GM23338 (cell line): ENCODE measurements at regions not wholly inside any gene's neighbourhood (a gene's known extent, or its start where the extent isn't known, plus 50 kb on each side); places are given as distances from the start of the nearest gene placed in this dataset.

Experiments used
- ATAC-seq: fragments of 200-7000 bp; cut with Tn5 transposase; 3 replicates; pipeline ENCODE4 v1.9.1; 2020
- DNase-seq: peaks from one replicate; pipeline ENCODE4 v3.0.0-alpha.2; 2015; ENCODE audit warnings: low spot score
- H2AFZ ChIP-seq: fragments of 200-600 bp; sonication (generic); 2 replicates; pipeline ENCODE4 v1.8.0; 2016; ENCODE audit warnings: antibody characterized with exemption, mild to moderate bottlenecking, moderate library complexity
- H3F3A ChIP-seq: fragments of 200-600 bp; sonication (generic); replicated peaks from 2 replicates; pipeline ENCODE4 v1.8.0; 2017; ENCODE audit warnings: antibody characterized with exemption, mixed run types, low read depth
- H3K27ac ChIP-seq: fragments of 200-600 bp; sonication (generic); 2 replicates; pipeline ENCODE4 v1.6.1; 2016; ENCODE audit warnings: low read depth
- H3K27me3 ChIP-seq: fragments of 200-600 bp; sonication (generic); 2 replicates; pipeline ENCODE4 v1.8.0; 2016; ENCODE audit warnings: mild to moderate bottlenecking, mixed run types, moderate library complexity; ENCODE audit not compliant: insufficient read depth
- H3K36me3 ChIP-seq: fragments of 200-600 bp; sonication (generic); 2 replicates; pipeline ENCODE4 v1.8.0; 2016; ENCODE audit warnings: mild to moderate bottlenecking; ENCODE audit not compliant: insufficient read depth
- H3K4me1 ChIP-seq: fragments of 200-600 bp; sonication (generic); 2 replicates; pipeline ENCODE4 v1.8.0; 2016; ENCODE audit warnings: mild to moderate bottlenecking, moderate library complexity; ENCODE audit not compliant: insufficient read depth
- H3K4me2 ChIP-seq: fragments of 200-600 bp; sonication (generic); 2 replicates; pipeline ENCODE4 v1.7.1; 2017; ENCODE audit warnings: mixed run types
- H3K4me3 ChIP-seq: fragments of 200-600 bp; sonication (generic); 2 replicates; pipeline ENCODE4 v1.6.1; 2016; ENCODE audit warnings: mixed run types
- H3K79me2 ChIP-seq: fragments of 200-600 bp; sonication (generic); replicated peaks from 2 replicates; pipeline ENCODE4 v1.8.0; 2017; ENCODE audit warnings: mild to moderate bottlenecking; ENCODE audit not compliant: insufficient read depth
- H3K9me2 ChIP-seq: fragments of 200-600 bp; sonication (generic); 2 replicates; pipeline ENCODE4 v1.8.0; 2017; ENCODE audit not compliant: insufficient read depth
- H4K20me1 ChIP-seq: fragments of 200-600 bp; sonication (generic); replicated peaks from 2 replicates; pipeline ENCODE4 v1.8.0; 2017; ENCODE audit warnings: mild to moderate bottlenecking; ENCODE audit not compliant: insufficient read depth
- H3K27ac Mint-ChIP-seq: 2 replicates; pipeline ENCODE4 v1.8.0; 2020; ENCODE audit warnings: inconsistent platforms, mild to moderate bottlenecking, moderate library complexity, mixed read lengths
- H3K27me3 Mint-ChIP-seq: 3 replicates; pipeline ENCODE4 v1.8.0; 2022; ENCODE audit warnings: low read depth, mild to moderate bottlenecking, moderate library complexity, mixed read lengths, inconsistent platforms; ENCODE audit not compliant: insufficient read depth, poor library complexity
- H3K36me3 Mint-ChIP-seq: 3 replicates; pipeline ENCODE4 v1.8.0; 2021; ENCODE audit warnings: low read depth, mild to moderate bottlenecking, inconsistent platforms, moderate library complexity, mixed read lengths
- H3K4me1 Mint-ChIP-seq: 3 replicates; pipeline ENCODE4 v1.8.0; 2020; ENCODE audit warnings: mild to moderate bottlenecking, inconsistent platforms, mixed read lengths
- H3K4me3 Mint-ChIP-seq: 3 replicates; pipeline ENCODE4 v1.8.0; 2021; ENCODE audit warnings: moderate library complexity, mild to moderate bottlenecking, inconsistent platforms, mixed read lengths
- H3K9me3 Mint-ChIP-seq: 3 replicates; pipeline ENCODE4 v1.8.0; 2020; ENCODE audit warnings: moderate library complexity, mild to moderate bottlenecking, inconsistent platforms, mixed read lengths
- EZH2 ChIP-seq: fragments of 200-600 bp; sonication (generic); IDR thresholded peaks from one replicate; pipeline ENCODE4 v1.8.0; 2017; ENCODE audit warnings: antibody characterized with exemption, mild to moderate bottlenecking, low read depth; ENCODE audit not compliant: unreplicated experiment
- EZH2phosphoT487 ChIP-seq: fragments of 200-600 bp; sonication (generic); IDR thresholded peaks from one replicate; pipeline ENCODE4 v1.8.1; 2018; ENCODE audit warnings: antibody characterized with exemption; ENCODE audit not compliant: unreplicated experiment
- JUNB ChIP-seq: IDR thresholded peaks from one replicate; pipeline ENCODE4 v1.6.1; 2016; ENCODE audit warnings: antibody characterized with exemption; ENCODE audit not compliant: unreplicated experiment
- NANOG ChIP-seq: IDR thresholded peaks from 2 replicates; pipeline ENCODE4 v1.6.1; 2016; ENCODE audit warnings: antibody characterized with exemption, borderline replicate concordance
- REST ChIP-seq: IDR thresholded peaks from one replicate; pipeline ENCODE4 v1.6.1; 2018; ENCODE audit warnings: antibody characterized with exemption; ENCODE audit not compliant: unreplicated experiment
- STAT1 ChIP-seq: IDR thresholded peaks from one replicate; pipeline ENCODE4 v1.6.1; 2016; ENCODE audit warnings: antibody characterized with exemption; ENCODE audit not compliant: unreplicated experiment
- TF ChIP-seq, protein P1 (sequence below), 2 experiments: fragments of 200-600 bp in 1 of 2; sonication (generic) in 1 of 2; conservative IDR thresholded peaks; 2 replicates each; pipeline versions ENCODE4 v1.5.1 to v1.6.1; 2016 to 2017; ENCODE audit warnings: antibody characterized with exemption in 2 of 2, low read depth in 2 of 2, mild to moderate bottlenecking in 2 of 2, moderate library complexity in 1 of 2

DNA sequence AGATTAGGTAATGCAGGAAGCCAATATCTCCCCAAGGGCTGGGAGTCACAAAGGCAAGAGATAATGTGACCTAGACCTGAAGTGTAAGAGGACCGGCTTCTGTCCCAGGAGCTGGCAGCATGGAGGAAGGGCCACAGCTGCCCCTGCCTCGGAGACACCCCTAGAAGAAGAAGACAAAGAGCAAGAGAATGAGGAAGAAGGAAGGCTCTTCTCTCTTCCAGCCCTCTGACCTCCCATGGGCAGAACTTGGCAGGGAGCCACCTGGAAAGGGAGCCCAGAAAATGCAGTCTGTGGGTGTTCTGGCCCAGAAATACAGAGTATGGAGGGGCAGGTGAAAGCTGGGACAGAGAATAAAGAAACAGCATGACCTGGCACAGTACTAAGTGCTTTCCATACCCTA is 151.0 kb downstream of the C5orf15 start (continued):
- TF ChIP-seq REST (no peak), JUNB (no peak), EZH2 (no peak), STAT1 (no peak)
- TF ChIP-seq, protein P1, sequence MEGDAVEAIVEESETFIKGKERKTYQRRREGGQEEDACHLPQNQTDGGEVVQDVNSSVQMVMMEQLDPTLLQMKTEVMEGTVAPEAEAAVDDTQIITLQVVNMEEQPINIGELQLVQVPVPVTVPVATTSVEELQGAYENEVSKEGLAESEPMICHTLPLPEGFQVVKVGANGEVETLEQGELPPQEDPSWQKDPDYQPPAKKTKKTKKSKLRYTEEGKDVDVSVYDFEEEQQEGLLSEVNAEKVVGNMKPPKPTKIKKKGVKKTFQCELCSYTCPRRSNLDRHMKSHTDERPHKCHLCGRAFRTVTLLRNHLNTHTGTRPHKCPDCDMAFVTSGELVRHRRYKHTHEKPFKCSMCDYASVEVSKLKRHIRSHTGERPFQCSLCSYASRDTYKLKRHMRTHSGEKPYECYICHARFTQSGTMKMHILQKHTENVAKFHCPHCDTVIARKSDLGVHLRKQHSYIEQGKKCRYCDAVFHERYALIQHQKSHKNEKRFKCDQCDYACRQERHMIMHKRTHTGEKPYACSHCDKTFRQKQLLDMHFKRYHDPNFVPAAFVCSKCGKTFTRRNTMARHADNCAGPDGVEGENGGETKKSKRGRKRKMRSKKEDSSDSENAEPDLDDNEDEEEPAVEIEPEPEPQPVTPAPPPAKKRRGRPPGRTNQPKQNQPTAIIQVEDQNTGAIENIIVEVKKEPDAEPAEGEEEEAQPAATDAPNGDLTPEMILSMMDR (conservative IDR thresholded peaks at IDR 0.05; ENCODE audit: low read depth in 2 of 2), result no peak

DNA sequence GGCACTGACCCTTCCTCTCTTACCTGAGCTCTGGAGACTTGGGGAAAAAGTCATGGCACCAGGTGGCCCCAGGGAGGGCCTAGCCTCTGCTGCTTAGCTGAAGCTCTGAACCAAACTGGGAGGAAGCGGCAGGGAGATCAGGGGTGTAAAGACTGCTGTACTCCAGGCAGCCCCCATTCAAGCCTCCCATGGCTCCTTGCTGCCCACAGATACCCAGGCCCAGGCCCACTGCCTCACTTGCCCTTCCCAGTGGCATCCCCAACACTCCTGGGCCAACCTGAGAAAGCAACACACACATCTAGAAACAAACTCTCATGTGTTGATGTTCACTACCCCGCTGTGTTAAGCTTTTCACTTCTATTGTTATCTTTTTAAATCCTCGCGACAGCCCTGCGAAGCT is 151.6 kb downstream of the C5orf15 start:
- no peaks in the 10 kb centered on the region for H3K27me3 ChIP-seq
- no peaks in the 10 kb centered on the region for H3K79me2 ChIP-seq
- Mint-ChIP-seq H3K9me3 (no peaks in the 10 kb centered on the region), H3K27ac (no peak overlapping the region), H3K27me3 (peaks cover 2% of the 10 kb centered on the region), H3K4me1 (peaks cover 2% of the 10 kb centered on the region; the same call in 2 of the 3 replicates), H3K4me3 (no peak overlapping the region), H3K36me3 (no peaks in the 10 kb centered on the region)
- ATAC-seq (no peak), DNase-seq (no peak)
- no peaks in the 10 kb centered on the region for H4K20me1 ChIP-seq
- H3K9me2 ChIP-seq, result peaks cover 6% of the 10 kb centered on the region; the same call in 1 of the 2 replicates
- H3K4me2 ChIP-seq, result no peak overlapping the region
- no peaks in the 10 kb centered on the region for H3K36me3 ChIP-seq
- no peaks in the 10 kb centered on the region for H3K4me1 ChIP-seq
- TF ChIP-seq, protein P1 (conservative IDR thresholded peaks at IDR 0.05; ENCODE audit: low read depth in 2 of 2), result no peak
- TF ChIP-seq JUNB, result no peak
- TF ChIP-seq NANOG, result no peak
- no peak for TF ChIP-seq EZH2phosphoT487
- no peak for TF ChIP-seq REST
- TF ChIP-seq EZH2, result no peak
- H3K4me3 ChIP-seq, result no peak overlapping the region
- no peak overlapping the region for H2AFZ ChIP-seq
- no peaks in the 10 kb centered on the region for H3F3A ChIP-seq
- H3K27ac ChIP-seq, result no peak overlapping the region
